Liver (tissue), 8 donors: ENCODE measurements at regions not wholly inside any gene's neighbourhood (a gene's known extent, or its start where the extent isn't known, plus 50 kb on each side); places are given as distances from the start of the nearest gene placed in this dataset.
"Not testable (repeated sequence)": the region's sequence is repeated elsewhere in the genome, so short reads cannot be mapped to it uniquely, and the experiment has no call there.

Source experiments
- DNase-seq: peaks from one replicate; pipeline ENCODE4 v3.0.0-alpha.2; 2017; ENCODE audit warnings: low spot score
- H3K27ac ChIP-seq, 2 donors: one replicate each; pipeline ENCODE4 v1.7.0; 2013; ENCODE audit warnings: inconsistent platforms in 2 of 2, low read length in 2 of 2, control low read depth in 1 of 2, low read depth in 1 of 2, mild to moderate bottlenecking in 1 of 2
- H3K27me3 ChIP-seq, 4 donors: one replicate each; pipeline versions ENCODE4 v1.6.1 to v1.7.0; 2013; ENCODE audit warnings: low read length in 3 of 4, inconsistent platforms in 1 of 4, mild to moderate bottlenecking in 1 of 4, moderate library complexity in 1 of 4; ENCODE audit not compliant: control insufficient read depth in 4 of 4, insufficient read depth in 4 of 4
- H3K36me3 ChIP-seq, 4 donors: one replicate each; pipeline versions ENCODE4 v1.6.1 to v1.7.0; 2013; ENCODE audit warnings: low read length in 3 of 4, mild to moderate bottlenecking in 3 of 4, low read depth in 1 of 4, moderate library complexity in 1 of 4; ENCODE audit not compliant: control insufficient read depth in 4 of 4, insufficient read depth in 3 of 4
- H3K4me1 ChIP-seq, 4 donors: one replicate each; pipeline versions ENCODE4 v1.6.1 to v1.7.0; 2013; ENCODE audit warnings: low read length in 3 of 4, mild to moderate bottlenecking in 3 of 4, moderate library complexity in 1 of 4; ENCODE audit not compliant: control insufficient read depth in 4 of 4, insufficient read depth in 4 of 4
- H3K4me3 ChIP-seq, 3 donors: one replicate each; pipeline versions ENCODE4 v1.6.1 to v1.7.0; 2013; ENCODE audit warnings: low read length in 3 of 3, control low read depth in 1 of 3, low read depth in 1 of 3, mild to moderate bottlenecking in 1 of 3
- H3K9ac ChIP-seq, 2 donors: one replicate each; pipeline ENCODE4 v1.7.0; 2013; ENCODE audit warnings: low read length in 2 of 2, mild to moderate bottlenecking in 2 of 2, moderate library complexity in 2 of 2, control low read depth in 1 of 2, low read depth in 1 of 2
- H3K9me3 ChIP-seq, 4 donors: one replicate each; pipeline versions ENCODE4 v1.6.1 to v1.7.0; 2013; ENCODE audit warnings: low read length in 3 of 4; ENCODE audit not compliant: control insufficient read depth in 4 of 4
- CTCF ChIP-seq: fragments of 150-350 bp; IDR thresholded peaks from 2 replicates; pipeline ENCODE4 v1.5.1; 2017; ENCODE audit warnings: improper control_type of control experiment, low read depth, low read length; ENCODE audit not compliant: missing input control
- EGR1 ChIP-seq, 2 donors: IDR thresholded peaks; 2 replicates each; pipeline ENCODE4 v1.6.1; 2016 to 2018; ENCODE audit warnings: antibody characterized with exemption in 2 of 2, low read depth in 2 of 2
- FOXA2 ChIP-seq: IDR thresholded peaks from 2 replicates; pipeline ENCODE4 v1.6.1; 2016; ENCODE audit warnings: antibody characterized with exemption
- GABPA ChIP-seq, 2 donors: IDR thresholded peaks in 1 of 2; conservative IDR thresholded peaks in 1 of 2; 2 replicates each; pipeline ENCODE4 v1.6.1; 2016; ENCODE audit warnings: antibody characterized with exemption in 2 of 2, mild to moderate bottlenecking in 1 of 2, moderate library complexity in 1 of 2
- HNF4G ChIP-seq: IDR thresholded peaks from 2 replicates; pipeline ENCODE4 v1.6.1; 2016; ENCODE audit warnings: antibody characterized with exemption
- JUND ChIP-seq, 2 donors: IDR thresholded peaks; 2 replicates each; pipeline ENCODE4 v1.6.1; 2016; ENCODE audit warnings: antibody characterized with exemption in 2 of 2
- MAX ChIP-seq: IDR thresholded peaks from 2 replicates; pipeline ENCODE4 v1.6.1; 2016; ENCODE audit warnings: antibody characterized with exemption
- NR2F2 ChIP-seq: IDR thresholded peaks from 2 replicates; pipeline ENCODE4 v1.6.1; 2016; ENCODE audit warnings: antibody characterized with exemption
- RAD21 ChIP-seq, 2 donors: IDR thresholded peaks; 2 replicates each; pipeline ENCODE4 v1.6.1; 2016; ENCODE audit warnings: antibody characterized with exemption in 2 of 2, mild to moderate bottlenecking in 2 of 2
- RXRA ChIP-seq, 2 donors: IDR thresholded peaks; 2 replicates each; pipeline ENCODE4 v1.6.1; 2017 to 2018; ENCODE audit warnings: antibody characterized with exemption in 2 of 2, mild to moderate bottlenecking in 1 of 2
- TAF1 ChIP-seq: conservative IDR thresholded peaks from 2 replicates; pipeline ENCODE4 v1.6.1; 2016; ENCODE audit warnings: antibody characterized with exemption, mild to moderate bottlenecking
- ZBTB33 ChIP-seq: IDR thresholded peaks from 2 replicates; pipeline ENCODE4 v1.6.1; 2016; ENCODE audit warnings: antibody characterized with exemption
- WGBS: extraction: QIAGEN DNeasy Blood & Tissue Kit; methylation state at CpG from one replicate; pipeline ENCODE4 v1.1.7; 2013; 5-methylcytosine and 5-hydroxymethylcytosine counted together
- donor health status: healthy.
- donor health status: healthy.
- donor health status: healthy.
- donor health status: healthy.
- donor health status: healthy.

GRCh38 chr16:34078691-34079090 is 619.3 kb downstream of the TP53TG3F start:
- H3K9ac ChIP-seq: no peak overlapping the region
- H3K27ac ChIP-seq: no peak overlapping the region
- no peaks in the 10 kb centered on the region for H3K27me3 ChIP-seq
- DNase-seq: no peak
- no peaks in the 10 kb centered on the region for H3K4me1 ChIP-seq
- H3K9me3 ChIP-seq: peaks cover 2 to 51% (median 25%) of the 10 kb centered on the region in 4 donors
- H3K36me3 ChIP-seq: no peaks in the 10 kb centered on the region
- WGBS: 64% methylated on average over 14 of the region's 14 CpGs
- no peak overlapping the region for H3K4me3 ChIP-seq
- TF ChIP-seq HNF4G: no peak
- TF ChIP-seq NR2F2: no peak
- no peak for TF ChIP-seq FOXA2
- no peak for TF ChIP-seq JUND (IDR thresholded peaks at IDR 0.05)
- no peak for TF ChIP-seq ZBTB33
- TF ChIP-seq RAD21 (IDR thresholded peaks at IDR 0.05): no peak
- no peak for TF ChIP-seq GABPA (IDR thresholded peaks at IDR 0.05 in 1 of 2, conservative IDR thresholded peaks at IDR 0.05 in 1 of 2)
- no peak for TF ChIP-seq TAF1
- no peak for TF ChIP-seq MAX
- no peak for TF ChIP-seq EGR1 (IDR thresholded peaks at IDR 0.05; ENCODE audit: low read depth in 2 of 2)
- TF ChIP-seq CTCF: no peak
- no peak for TF ChIP-seq RXRA (IDR thresholded peaks at IDR 0.05)

- not testable (repeated sequence) for H3K9ac ChIP-seq, H3K36me3 ChIP-seq, DNase-seq, H3K27ac ChIP-seq, H3K27me3 ChIP-seq, H3K4me1 ChIP-seq
- WGBS: 60% methylated on average over 5 of the region's 5 CpGs
- Histone ChIP-seq H3K4me3 (peak overlapping the region in 1 of 3 donors; percentile 6), H3K9me3 (peaks cover 3 to 78% (median 53%) of the 10 kb centered on the region in 4 donors)
Measured at GRCh38 chr16:34085038-34085437, 625.6 kb downstream of the TP53TG3F start.

GRCh38 chr16:34095006-34095405 is 635.6 kb downstream of the TP53TG3F start:
- DNase-seq: not testable (repeated sequence)
- H3K9me3 ChIP-seq: peaks cover 4 to 56% (median 35%) of the 10 kb centered on the region in 4 donors
- WGBS: 79% methylated on average over 14 of the region's 14 CpGs

GRCh38 chr16:34096911-34097310 is 637.5 kb downstream of the TP53TG3F start:
- DNase-seq, H3K27me3 ChIP-seq, H3K9ac ChIP-seq, H3K4me1 ChIP-seq, H3K27ac ChIP-seq, H3K36me3 ChIP-seq: not testable (repeated sequence)
- peaks cover 4 to 41% (median 29%) of the 10 kb centered on the region in 4 donors for H3K9me3 ChIP-seq
- WGBS: 66% methylated on average over 4 of the region's 4 CpGs
- H3K4me3 ChIP-seq: peak overlapping the region in 1 of 3 donors; percentile 57

More at GRCh38 chr16:34095006-34095405, 635.6 kb downstream of the TP53TG3F start:
- not testable (repeated sequence) for H3K27me3 ChIP-seq, H3K9ac ChIP-seq, H3K36me3 ChIP-seq, H3K27ac ChIP-seq, H3K4me1 ChIP-seq
- peak overlapping the region in 1 of 3 donors; percentile 44 for H3K4me3 ChIP-seq

GRCh38 chr16:34097326-34097725 is 637.9 kb downstream of the TP53TG3F start:
- not testable (repeated sequence) for H3K27me3 ChIP-seq, H3K27ac ChIP-seq, H3K4me1 ChIP-seq, H3K9ac ChIP-seq, H3K36me3 ChIP-seq, DNase-seq
- peaks cover 4 to 38% (median 26%) of the 10 kb centered on the region in 4 donors for H3K9me3 ChIP-seq
- peak overlapping the region in 2 of 3 donors; percentile 48 to 57 for H3K4me3 ChIP-seq
- 75% methylated on average over 3 of the region's 3 CpGs for WGBS

- H3K36me3 ChIP-seq, H3K27ac ChIP-seq, DNase-seq, H3K9ac ChIP-seq, H3K4me1 ChIP-seq, H3K27me3 ChIP-seq: not testable (repeated sequence)
- H3K4me3 ChIP-seq: peak overlapping the region in 1 of 3 donors; percentile 57
- peaks cover 4 to 34% (median 24%) of the 10 kb centered on the region in 4 donors for H3K9me3 ChIP-seq
Measured at GRCh38 chr16:34098033-34098432, 638.6 kb downstream of the TP53TG3F start.
